Rectal smooth muscle tissue (tissue), 1 donor: ENCODE measurements at regions not wholly inside any gene's neighbourhood (a gene's known extent, or its start where the extent isn't known, plus 50 kb on each side); places are given as distances from the start of the nearest gene placed in this dataset.
"Not testable (repeated sequence)": the region's sequence is repeated elsewhere in the genome, so short reads cannot be mapped to it uniquely, and the experiment has no call there.

Source experiments
- H3K27ac ChIP-seq: one replicate; pipeline ENCODE4 v1.7.0; 2013; ENCODE audit warnings: low read depth, low read length, inconsistent platforms
- H3K27me3 ChIP-seq: one replicate; pipeline ENCODE4 v1.7.0; 2013; ENCODE audit warnings: low read length; ENCODE audit not compliant: control insufficient read depth, insufficient read depth
- H3K36me3 ChIP-seq: one replicate; pipeline ENCODE4 v1.7.0; 2013; ENCODE audit warnings: low read length; ENCODE audit not compliant: control insufficient read depth, insufficient read depth
- H3K4me1 ChIP-seq: one replicate; pipeline ENCODE4 v1.7.0; 2013; ENCODE audit warnings: low read length; ENCODE audit not compliant: control insufficient read depth, insufficient read depth
- H3K4me3 ChIP-seq: one replicate; pipeline ENCODE4 v1.7.0; 2013; ENCODE audit warnings: low read length
- H3K9ac ChIP-seq: one replicate; pipeline ENCODE4 v1.7.0; 2013; ENCODE audit warnings: low read length

GRCh38 chr9:117821954-117822353 lies 117.8 kb downstream of the TLR4 start:
- Histone ChIP-seq H3K36me3 (no peaks in the 10 kb centered on the region), H3K4me3 (no peak overlapping the region), H3K27ac (no peak overlapping the region), H3K4me1 (no peaks in the 10 kb centered on the region), H3K9ac (no peak overlapping the region), H3K27me3 (no peaks in the 10 kb centered on the region)

DNA sequence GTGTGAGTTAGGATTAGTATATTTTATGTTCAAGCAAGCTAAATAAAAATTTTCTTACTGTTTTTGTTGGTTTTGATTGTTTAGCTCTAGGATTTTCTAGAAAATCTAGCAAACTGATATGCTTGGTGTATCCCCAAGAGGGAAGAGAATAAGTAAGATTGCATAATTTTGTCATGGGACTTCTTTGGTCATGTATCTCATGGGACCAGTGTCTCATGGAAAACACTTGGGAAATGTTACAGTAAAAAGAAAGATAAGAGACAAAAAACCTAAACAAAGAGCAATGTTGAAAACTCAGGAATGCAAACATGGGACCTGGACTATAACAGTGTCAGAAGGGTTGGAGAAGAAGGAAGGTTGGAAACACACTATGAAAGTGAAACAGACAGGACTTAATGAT lies 119.4 kb downstream of the TLR4 start:
- Histone ChIP-seq H3K9ac (no peak overlapping the region), H3K4me3 (no peak overlapping the region), H3K4me1 (no peaks in the 10 kb centered on the region), H3K27me3 (no peaks in the 10 kb centered on the region), H3K27ac (no peak overlapping the region), H3K36me3 (no peaks in the 10 kb centered on the region)

GRCh38 chr9:117825609-117826347 lies 121.6 kb downstream of the TLR4 start:
- Histone ChIP-seq H3K4me3 (no peak overlapping the region), H3K9ac (no peak overlapping the region), H3K27ac (no peak overlapping the region), H3K27me3 (no peaks in the 10 kb centered on the region), H3K36me3 (no peaks in the 10 kb centered on the region), H3K4me1 (no peaks in the 10 kb centered on the region)

GRCh38 chr9:117826837-117827236 lies 122.6 kb downstream of the TLR4 start:
- H3K9ac ChIP-seq = no peak overlapping the region
- no peaks in the 10 kb centered on the region for H3K4me1 ChIP-seq
- no peak overlapping the region for H3K27ac ChIP-seq
- H3K36me3 ChIP-seq = no peaks in the 10 kb centered on the region
- no peak overlapping the region for H3K4me3 ChIP-seq
- no peaks in the 10 kb centered on the region for H3K27me3 ChIP-seq

- Histone ChIP-seq H3K4me1 (no peaks in the 10 kb centered on the region), H3K4me3 (no peak overlapping the region), H3K27ac (no peak overlapping the region), H3K36me3 (no peaks in the 10 kb centered on the region), H3K27me3 (no peaks in the 10 kb centered on the region), H3K9ac (no peak overlapping the region)
These were observed 123.3 kb downstream of the TLR4 start for GRCh38 chr9:117827456-117827855.

- Histone ChIP-seq H3K9ac (no peak overlapping the region), H3K36me3 (no peaks in the 10 kb centered on the region), H3K4me3 (no peak overlapping the region), H3K27me3 (no peaks in the 10 kb centered on the region), H3K4me1 (no peaks in the 10 kb centered on the region), H3K27ac (no peak overlapping the region)
These were observed 124.3 kb downstream of the TLR4 start for GRCh38 chr9:117828466-117828865.

GRCh38 chr9:117835798-117836197 lies 131.6 kb downstream of the TLR4 start:
- H3K36me3 ChIP-seq = no peaks in the 10 kb centered on the region
- H3K9ac ChIP-seq = no peak overlapping the region
- H3K4me3 ChIP-seq = no peak overlapping the region

GRCh38 chr9:117839862-117840261 lies 135.7 kb downstream of the TLR4 start:
- Histone ChIP-seq H3K4me1 (no peaks in the 10 kb centered on the region), H3K4me3 (no peak overlapping the region), H3K27ac (no peak overlapping the region), H3K27me3 (no peaks in the 10 kb centered on the region), H3K36me3 (no peaks in the 10 kb centered on the region), H3K9ac (no peak overlapping the region)

More at GRCh38 chr9:117835798-117836197, 131.6 kb downstream of the TLR4 start:
- no peaks in the 10 kb centered on the region for H3K4me1 ChIP-seq
- H3K27ac ChIP-seq = no peak overlapping the region
- no peaks in the 10 kb centered on the region for H3K27me3 ChIP-seq

- not testable (repeated sequence) for H3K27ac ChIP-seq, H3K9ac ChIP-seq, H3K36me3 ChIP-seq, H3K27me3 ChIP-seq, H3K4me3 ChIP-seq, H3K4me1 ChIP-seq
These were observed 147.7 kb downstream of the TLR4 start for GRCh38 chr9:117851836-117852461.

DNA sequence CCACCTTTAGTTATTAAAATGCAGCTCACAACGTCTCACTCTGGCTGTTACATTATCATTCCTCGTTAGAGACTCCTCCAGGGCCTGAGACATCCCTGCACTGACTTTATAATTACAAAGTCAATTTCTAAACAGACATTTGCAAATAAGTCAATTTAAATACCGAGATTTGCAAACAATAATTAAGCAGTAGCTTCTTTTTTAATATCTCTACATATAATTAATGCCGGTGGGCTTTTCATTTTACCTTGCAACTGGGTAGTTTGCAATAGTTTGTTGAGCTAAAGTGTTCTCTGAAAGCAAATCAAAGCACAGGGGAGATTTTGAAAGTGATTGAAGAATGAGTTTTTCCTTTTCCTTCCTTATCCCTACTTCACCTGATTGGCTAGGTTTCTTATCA lies 154.4 kb downstream of the TLR4 start:
- Histone ChIP-seq H3K27me3 (no peaks in the 10 kb centered on the region), H3K27ac (no peak overlapping the region), H3K4me3 (no peak overlapping the region), H3K9ac (no peak overlapping the region), H3K4me1 (no peaks in the 10 kb centered on the region), H3K36me3 (no peaks in the 10 kb centered on the region)

DNA sequence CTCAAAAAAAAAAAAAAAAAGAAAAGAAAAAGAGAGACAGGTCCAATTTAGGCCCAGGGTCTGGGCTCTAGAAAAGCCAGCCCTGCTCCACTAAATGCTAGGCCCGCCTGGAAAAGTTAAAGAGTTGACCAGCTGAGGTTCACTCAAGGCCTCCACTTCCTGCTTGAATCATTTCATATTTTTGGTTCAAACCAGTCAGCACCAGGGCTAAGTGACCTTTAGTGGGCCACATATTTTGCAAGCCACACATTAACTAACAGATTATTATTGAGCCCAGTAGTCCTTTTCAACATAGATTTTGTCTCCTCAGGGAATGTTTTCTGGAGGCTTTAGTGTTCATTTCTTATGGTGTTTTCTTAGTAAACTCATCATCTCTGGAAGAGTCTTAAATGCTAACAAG lies 156.6 kb downstream of the TLR4 start:
- no peak overlapping the region for H3K4me3 ChIP-seq
- H3K27me3 ChIP-seq = no peaks in the 10 kb centered on the region
- H3K9ac ChIP-seq = no peak overlapping the region
- no peaks in the 10 kb centered on the region for H3K36me3 ChIP-seq
- no peaks in the 10 kb centered on the region for H3K4me1 ChIP-seq
- H3K27ac ChIP-seq = no peak overlapping the region

DNA sequence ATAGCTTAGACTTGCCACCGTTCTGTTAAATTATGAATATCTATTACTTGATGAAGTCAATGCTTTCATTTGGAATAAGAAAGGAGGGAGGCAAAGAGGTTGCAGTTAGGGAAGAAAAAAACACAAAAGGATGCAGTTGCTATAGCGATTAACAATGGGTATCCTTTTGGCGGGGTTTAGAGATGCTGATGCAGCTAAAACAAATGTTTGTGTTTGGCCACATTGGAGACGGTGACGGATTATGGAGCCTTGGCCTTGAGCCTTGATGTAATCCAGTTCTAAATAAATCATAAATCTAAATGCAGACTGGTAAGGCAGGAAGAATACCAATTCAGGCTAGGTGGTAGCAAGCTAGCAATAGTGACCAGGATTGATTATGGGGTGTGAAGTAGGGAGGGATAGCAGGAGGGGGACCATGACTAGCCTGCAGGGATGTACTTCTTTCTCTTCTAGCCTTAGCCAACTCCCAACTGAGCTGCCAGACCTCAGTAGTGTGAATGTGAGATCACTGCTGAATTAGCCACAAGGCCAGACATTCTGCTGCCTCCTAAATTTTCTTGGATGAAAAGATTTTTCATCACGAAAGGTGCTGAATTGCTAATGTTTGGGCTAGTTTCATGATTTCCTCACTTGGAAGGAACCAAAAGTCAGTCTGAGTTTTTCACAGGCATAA lies 160.3 kb downstream of the TLR4 start:
- Histone ChIP-seq H3K4me1 (no peaks in the 10 kb centered on the region), H3K9ac (no peak overlapping the region), H3K27ac (no peak overlapping the region), H3K36me3 (no peaks in the 10 kb centered on the region), H3K4me3 (no peak overlapping the region), H3K27me3 (no peaks in the 10 kb centered on the region)
